Activated CD8-positive, alpha-beta memory T cell treated with anti-CD3 and anti-CD28 coated beads for 36 hours (primary cell): ENCODE measurements at regions not wholly inside any gene's neighbourhood (a gene's known extent, or its start where the extent isn't known, plus 50 kb on each side); places are given as distances from the start of the nearest gene placed in this dataset.

Experiments used
- CTCF ChIA-PET: fragments of 350-600 bp; sonication (Branson Sonifier 250); formaldehyde crosslinking; loops from one replicate; lab custom pipeline; 2021; ENCODE audit warnings: antibody characterized with exemption; lab: Charles Lee
- POLR2A ChIA-PET: fragments of 350-600 bp; sonication (Branson Sonifier 250); formaldehyde crosslinking; loops from one replicate; lab custom pipeline; 2021; ENCODE audit warnings: antibody characterized with exemption; lab: Charles Lee

- POLR2A ChIA-PET: interaction anchor here (0.7 kb wide), 2 partner anchors 115 to 1182 kb away, joined by 4 to 5 read pairs; no protein-coding TSS in a partner anchor
- CTCF ChIA-PET: interaction anchor here (0.7 kb wide), 1 partner anchor 40 kb away, joined by 4 read pairs; no protein-coding TSS in a partner anchor
These were observed 821.9 kb downstream of the VRK1 start for GRCh38 chr14:97618917-97619690.

DNA sequence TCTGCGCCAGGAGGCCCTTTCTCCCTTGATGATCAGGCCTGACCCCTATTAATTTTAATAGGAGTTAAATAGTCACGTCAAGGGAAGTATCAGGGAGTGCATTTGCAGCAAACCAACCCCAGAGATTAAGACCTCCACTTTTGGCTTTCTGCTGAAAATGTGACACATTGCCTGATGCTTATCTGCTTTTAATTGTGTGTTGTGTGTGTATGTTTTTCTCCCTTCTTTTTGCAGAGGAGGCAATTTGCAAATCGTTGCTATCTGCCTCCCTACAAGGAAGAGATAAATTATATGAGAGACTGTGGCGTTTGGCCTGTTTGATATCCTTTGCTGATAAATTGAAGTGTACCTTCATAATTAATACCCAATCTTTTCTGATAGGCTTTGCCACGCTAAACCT is 822.9 kb downstream of the VRK1 start:
- CTCF ChIA-PET: interaction anchor here (0.7 kb wide), 1 partner anchor 41 kb away, joined by 4 read pairs; no protein-coding TSS in a partner anchor
- POLR2A ChIA-PET: interaction anchor here (0.7 kb wide), 1 partner anchor 1181 kb away, joined by 5 read pairs; no protein-coding TSS in a partner anchor

GRCh38 chr14:97624985-97625384 is 827.8 kb downstream of the VRK1 start:
- ChIA-PET POLR2A (no interaction called here), CTCF (no interaction called here)

DNA sequence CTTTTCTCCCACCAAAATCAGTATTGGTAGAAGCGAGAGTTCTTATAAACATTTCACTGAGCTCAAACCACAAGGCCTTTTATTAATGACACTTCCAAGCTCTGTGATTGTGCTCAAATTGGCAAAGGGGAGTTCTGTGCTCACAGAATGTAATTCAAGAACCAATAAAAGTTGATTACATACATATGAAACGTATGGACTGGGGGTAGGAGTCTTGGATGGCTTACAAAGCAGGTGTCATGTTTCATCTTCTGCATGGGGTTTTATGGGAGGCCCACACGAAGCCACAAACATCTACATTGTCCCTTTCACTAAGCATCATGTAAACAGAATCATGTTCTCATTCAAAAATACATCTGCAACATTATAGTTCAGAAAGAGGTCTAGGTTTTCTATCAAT is 828.3 kb downstream of the VRK1 start:
- ChIA-PET CTCF (no interaction called here), POLR2A (no interaction called here)

- POLR2A ChIA-PET: no interaction called here
- CTCF ChIA-PET: no interaction called here
These were observed 828.9 kb downstream of the VRK1 start for GRCh38 chr14:97626088-97626487.

DNA sequence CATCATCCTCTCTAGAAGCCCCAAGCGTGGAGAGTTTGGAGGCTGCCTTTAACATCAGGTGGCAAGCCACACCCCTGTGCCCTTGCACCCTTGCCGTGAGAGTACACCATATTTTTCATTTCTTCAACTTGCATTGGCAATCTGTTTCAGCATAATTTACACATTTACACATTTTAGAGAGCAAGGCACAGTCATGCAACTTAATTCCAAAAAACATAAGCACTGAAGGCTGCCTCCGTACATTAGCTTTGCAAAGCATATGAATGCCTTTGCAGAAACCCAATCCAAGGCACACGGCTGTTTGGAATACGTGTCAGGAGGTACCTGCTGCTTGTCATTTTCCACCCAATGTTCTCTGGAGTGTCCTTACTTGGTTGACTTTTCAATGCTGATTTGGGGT is 833.1 kb downstream of the VRK1 start:
- POLR2A ChIA-PET: no interaction called here
- CTCF ChIA-PET: no interaction called here

GRCh38 chr14:97633131-97633738 is 836.1 kb downstream of the VRK1 start:
- ChIA-PET CTCF (no interaction called here), POLR2A (no interaction called here)

DNA sequence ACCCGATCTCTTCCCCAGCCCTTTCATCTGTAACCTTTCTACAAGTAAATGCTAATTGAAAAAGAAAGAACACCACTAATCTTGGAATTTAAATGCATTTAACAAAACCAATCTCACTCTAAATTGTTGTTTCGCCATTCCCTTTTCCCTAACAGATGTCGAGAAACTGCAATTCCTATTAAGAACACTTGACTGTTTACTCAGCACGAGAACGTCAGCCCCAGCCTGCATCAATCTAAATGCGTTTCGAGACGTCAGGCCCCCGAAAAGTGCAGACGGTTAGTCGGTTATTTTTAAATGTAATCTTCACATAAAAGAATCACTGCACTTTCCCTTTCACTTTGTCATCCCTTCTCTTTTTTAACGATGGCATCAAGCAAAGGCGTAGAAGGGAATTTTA is 837.6 kb downstream of the VRK1 start:
- CTCF ChIA-PET: no interaction called here
- POLR2A ChIA-PET: no interaction called here

DNA sequence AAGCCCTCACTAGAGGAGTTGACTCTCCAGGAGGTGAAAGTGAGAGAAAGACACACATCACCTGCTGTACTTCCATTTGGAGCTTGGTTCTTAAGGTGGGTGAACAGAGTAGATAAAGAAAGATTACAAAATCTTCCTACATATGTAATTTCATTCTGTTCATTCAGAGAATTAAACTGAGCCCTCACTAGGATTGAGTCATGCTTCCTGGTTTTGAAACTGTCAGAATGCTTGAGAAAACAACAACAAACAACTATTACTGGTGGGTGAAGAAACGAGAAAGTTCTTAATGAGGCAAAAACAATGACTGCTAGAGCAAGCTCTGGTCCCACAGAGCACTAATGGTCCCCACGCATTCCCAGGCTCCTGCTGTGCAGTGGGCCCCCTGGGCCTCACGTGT is 841.7 kb downstream of the VRK1 start:
- POLR2A ChIA-PET: no interaction called here
- CTCF ChIA-PET: no interaction called here

- CTCF ChIA-PET: no interaction called here
- POLR2A ChIA-PET: no interaction called here
These were observed 842.8 kb downstream of the VRK1 start for GRCh38 chr14:97640031-97640430.

- POLR2A ChIA-PET: no interaction called here
- CTCF ChIA-PET: no interaction called here
These were observed 844.6 kb downstream of the VRK1 start for GRCh38 chr14:97641827-97642226.

DNA sequence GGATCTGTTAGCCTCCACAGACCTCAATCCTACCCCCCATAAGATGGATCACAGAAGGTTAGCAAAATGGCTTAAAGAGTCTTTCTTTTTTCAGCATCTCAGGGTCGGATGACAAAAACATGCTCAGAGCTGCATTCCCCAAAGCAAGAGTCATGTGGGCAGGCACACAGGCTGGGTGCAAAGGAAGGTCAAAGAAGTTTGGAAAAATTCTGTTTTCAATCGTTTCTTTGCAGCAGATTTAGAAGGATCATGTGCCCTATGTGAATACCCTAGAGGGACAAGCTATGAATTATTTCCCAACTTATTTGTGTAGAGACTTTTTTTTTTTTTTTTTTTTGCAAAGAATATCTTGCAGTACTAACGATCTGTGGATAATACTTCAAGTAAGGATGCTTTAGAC is 845.4 kb downstream of the VRK1 start:
- ChIA-PET POLR2A (no interaction called here), CTCF (interaction anchor here (0.6 kb wide), 1 partner anchor 289 kb away, joined by 3 read pairs; no protein-coding TSS in a partner anchor)

DNA sequence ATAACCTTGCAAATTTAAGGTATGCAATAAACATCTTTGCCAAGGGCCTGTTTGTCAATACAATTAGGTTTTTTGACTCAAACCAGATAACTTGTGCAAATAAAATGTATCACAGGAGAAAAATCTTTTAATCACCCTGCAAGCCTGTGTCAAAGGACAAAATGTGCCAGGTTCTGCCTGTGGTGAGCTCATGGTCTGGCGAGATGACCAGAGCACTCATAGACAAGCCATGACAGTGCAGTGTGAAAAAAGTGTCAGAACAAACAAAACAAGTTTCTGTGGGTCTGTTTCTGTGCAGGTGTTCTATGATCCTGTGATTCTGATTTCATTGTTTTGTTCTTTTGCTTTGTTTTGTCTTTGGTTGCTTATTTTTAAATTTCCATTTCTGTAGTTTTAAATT is 847.2 kb downstream of the VRK1 start:
- ChIA-PET POLR2A (no interaction called here), CTCF (no interaction called here)

- CTCF ChIA-PET: no interaction called here
These were observed 852.6 kb downstream of the VRK1 start for GRCh38 chr14:97649752-97650151.

DNA sequence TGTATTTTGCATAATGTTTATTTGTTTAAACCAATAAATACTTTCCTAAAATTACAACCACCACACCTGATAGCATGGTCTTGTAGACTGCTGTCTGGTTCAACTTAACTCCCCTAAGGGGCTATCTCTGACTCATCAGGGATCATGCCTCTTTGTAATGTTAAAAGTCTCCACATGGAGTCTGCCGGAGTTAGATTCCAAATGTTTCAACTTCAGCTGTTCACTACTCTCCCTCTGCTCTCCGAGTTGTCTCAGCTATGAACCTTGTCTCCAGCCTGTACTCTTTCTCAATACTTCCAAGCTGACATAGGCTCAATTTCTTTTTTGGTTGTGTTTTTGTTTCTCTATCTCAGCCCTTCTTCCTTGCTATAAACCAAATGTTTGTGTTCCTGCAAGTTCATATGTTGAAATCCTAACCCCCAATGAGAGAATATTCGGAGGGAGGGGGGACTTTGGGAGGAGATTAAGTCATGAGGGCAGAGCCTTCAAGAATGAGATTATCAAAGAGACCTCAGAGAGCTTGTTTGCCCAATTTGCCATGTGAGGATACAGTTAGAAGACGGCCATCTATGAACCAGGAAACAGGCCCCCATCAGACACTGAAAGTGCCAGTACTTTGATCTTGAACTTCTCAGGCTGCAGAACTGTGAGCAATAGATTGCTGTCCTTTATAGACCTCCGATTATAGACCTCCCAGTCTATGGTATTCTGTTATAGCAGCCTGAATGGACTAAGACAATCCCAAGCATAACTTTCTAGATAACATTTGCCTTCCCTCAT is 858.2 kb downstream of the VRK1 start:
- ChIA-PET POLR2A (no interaction called here), CTCF (no interaction called here)

More at GRCh38 chr14:97649752-97650151, 852.6 kb downstream of the VRK1 start:
- POLR2A ChIA-PET: no interaction called here

DNA sequence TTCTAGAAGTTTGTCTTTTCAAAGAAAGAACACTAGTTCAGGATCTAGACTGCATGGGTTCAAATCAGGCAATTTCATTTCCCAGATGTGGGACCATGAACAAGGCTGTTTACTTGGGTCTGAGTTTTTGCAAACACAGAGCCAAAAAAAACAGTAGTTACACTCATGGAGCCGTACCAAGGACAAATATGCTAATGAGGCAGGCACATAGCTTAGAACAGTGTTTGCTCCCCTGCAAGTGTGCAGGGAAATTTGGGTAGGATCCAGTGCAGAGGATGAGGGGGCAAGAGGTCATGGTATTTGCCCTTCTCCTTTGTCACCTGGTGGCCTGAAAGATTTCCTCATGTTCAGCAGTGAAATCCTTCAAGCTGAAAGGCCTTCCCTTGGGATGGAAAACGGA is 860.4 kb downstream of the VRK1 start:
- CTCF ChIA-PET: no interaction called here
- POLR2A ChIA-PET: no interaction called here

DNA sequence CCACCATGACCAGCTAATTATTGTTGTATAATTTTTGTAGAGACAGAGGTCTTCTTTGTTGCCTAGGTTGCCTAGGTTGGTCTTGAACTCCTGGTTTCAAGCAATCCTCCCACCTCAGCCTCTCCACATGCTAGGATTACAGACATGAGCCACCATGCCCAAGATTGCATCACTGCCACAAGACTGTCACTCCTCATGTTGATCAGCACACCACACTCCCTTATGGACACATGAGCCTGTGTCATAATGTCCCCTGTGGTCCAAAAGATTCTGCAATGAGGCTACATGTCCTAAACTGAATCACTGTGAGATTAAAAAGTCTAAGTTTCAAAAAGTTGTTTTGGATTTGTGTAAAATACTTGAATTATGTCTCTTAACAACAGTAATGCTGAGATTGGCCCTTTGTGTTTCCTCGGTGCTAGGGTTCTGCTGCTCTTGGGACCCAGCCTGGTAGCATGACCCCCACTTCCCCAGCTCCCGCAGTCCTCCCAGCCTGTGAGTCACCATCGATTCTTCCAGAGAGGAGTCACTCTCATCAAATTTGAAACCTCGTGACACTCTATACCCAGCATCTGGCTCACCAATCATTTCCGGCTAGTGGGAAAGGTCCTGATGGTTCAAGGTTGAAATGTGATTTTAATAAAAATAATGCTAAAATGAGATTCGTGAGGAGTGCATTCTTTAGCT is 890.9 kb downstream of the VRK1 start:
- POLR2A ChIA-PET: no interaction called here

DNA sequence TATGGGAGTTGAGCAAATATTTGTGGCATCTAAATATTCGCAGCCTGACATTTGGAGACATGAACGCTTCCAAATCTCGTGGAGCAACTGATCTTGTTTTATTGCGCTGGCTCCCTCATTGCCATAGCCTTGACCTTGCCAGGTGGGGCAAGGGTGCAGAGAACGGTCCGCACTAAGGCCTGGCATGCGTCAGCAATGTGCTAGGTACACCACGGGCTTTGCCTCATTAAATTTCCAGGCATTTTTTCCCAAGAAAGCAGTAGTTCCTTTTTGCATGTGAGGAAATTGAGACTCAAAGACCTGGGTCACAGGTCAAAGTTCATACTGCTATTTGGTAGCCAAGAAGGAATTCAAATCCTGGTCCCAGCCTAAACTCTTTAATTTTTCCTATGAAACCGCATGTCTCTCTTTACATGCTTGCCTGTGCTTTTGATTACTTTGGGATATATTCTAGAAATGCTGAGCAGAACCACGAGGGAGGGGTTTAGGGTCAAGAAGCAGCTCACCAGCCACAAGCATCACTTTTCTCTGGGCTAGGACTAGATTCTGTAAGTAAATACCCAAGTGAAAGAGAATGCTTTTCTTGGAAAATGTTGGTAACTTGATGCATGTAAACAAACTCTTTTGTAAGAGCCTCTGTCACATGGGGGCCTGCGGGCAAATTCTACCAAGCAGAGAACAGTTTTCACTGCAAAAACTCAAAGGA is 891.6 kb downstream of the VRK1 start:
- CTCF ChIA-PET: no interaction called here

More for the DNA sequence above, 890.9 kb downstream of the VRK1 start:
- CTCF ChIA-PET: no interaction called here

GRCh38 chr14:97692084-97692483 is 894.9 kb downstream of the VRK1 start:
- ChIA-PET POLR2A (no interaction called here), CTCF (no interaction called here)

More for the DNA sequence above, 891.6 kb downstream of the VRK1 start:
- POLR2A ChIA-PET: no interaction called here
